H4 (cell line): ENCODE measurements at regions not wholly inside any gene's neighbourhood (a gene's known extent, or its start where the extent isn't known, plus 50 kb on each side); places are given as distances from the start of the nearest gene placed in this dataset.

Source experiments
- DNase-seq: peaks from one replicate; pipeline ENCODE4 v3.0.0-alpha.2; 2015; ENCODE audit warnings: low spot score

DNA sequence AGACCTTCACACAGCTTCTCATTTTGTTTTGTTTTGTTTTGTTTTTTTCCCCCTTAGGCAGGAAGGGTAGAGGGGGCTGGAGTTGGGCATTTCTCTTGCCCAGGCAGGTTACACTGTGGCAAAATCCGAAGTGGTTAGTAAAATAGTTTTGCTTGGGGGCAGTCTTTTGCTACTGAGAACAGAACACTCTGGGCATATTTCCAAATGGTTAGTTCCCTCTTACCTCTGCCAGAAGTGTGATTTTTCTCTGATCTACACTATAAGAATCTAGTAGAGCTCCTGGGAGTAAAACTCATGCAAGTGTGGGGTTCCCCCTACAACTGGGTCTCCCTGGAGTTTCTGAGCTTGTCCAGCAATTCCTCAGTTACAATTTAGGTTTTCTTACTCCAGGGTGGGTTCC, 61.7 kb downstream of the NPS start:
- DNase-seq, result no peak

GRCh38 chr10:127614484-127615017, 65.4 kb downstream of the NPS start:
- no peak for DNase-seq

GRCh38 chr10:127618797-127619196, 69.7 kb downstream of the NPS start:
- DNase-seq, result no peak

GRCh38 chr10:127619546-127620325, 70.6 kb downstream of the NPS start:
- no peak for DNase-seq

DNA sequence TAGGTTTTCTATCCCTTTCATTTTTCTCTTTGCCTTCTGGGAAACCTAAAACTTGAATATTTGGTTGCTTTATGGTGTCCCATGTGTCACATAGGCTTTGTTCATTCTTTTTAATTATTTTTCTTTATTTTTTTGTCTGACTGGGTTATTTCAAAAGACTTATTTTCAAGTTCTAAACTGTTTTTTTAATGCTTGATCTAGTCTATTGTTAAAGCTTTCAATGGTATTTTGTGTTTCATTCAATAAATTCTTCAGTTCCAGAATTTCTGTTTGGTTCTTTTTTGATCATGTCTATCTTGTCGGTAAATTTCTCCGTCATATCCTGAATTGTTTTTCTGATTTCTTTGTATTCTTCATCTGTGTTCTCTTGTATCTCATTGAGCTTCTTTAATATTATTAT, 86.8 kb downstream of the NPS start:
- no peak for DNase-seq

DNA sequence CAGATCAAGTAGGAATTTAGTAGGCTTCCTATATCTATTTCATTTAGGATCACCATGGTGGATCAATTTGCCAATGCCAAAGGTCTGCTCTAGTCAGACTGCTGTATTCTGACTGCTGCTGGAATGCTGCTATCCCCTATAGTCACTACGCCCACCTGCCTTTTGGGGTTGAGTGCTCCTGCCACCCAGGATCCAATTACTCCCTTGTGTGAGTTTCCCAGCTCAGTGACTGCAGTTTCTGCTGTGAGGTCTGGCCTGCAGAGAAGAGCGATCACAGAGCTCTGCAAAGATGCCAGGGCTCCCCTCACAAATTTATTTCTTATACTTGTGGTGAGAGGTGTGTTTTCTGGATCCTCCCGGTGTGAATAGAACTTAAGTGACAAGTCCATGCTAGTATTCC, 88.1 kb upstream of the FOXI2 start:
- no peak for DNase-seq

DNA sequence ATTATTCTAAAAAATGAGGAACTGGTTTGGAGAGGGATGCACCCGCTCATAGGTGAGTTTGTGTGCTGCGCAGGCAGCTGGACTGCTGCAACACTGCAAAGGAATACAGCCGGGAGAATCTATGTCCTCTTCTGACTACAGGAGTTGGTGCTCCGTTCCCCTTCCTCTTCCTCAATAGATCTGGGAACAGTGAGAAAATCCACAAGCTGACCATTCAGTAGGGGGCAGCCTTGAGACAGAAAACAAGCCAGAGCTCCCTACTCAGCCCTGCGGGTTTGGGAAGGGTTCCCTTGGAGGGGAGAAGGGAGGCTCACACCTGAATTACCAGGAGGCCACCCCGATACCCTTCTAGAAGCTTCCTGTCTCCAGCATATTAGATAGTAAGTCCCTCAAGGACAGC, 87.3 kb upstream of the FOXI2 start:
- DNase-seq, result peak; percentile 14

DNA sequence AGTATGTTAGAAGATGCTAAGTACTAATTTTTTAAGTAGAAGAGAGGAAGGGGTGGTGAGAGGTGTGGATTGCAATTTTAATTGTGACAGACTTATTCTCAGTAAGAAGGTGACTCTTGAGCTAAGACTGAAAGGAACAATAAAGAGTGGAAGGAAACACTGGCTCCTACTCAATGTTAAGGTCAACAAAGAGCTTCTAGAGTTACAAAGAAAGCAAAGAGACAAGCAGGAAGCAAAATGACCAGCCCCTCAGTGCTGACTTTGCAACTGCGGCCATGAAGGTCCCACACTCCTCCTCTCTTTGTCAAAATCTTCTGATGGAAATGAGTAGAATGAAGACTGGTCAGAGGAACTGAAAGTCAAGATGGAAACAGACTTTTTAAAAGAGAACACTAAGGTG, 79.9 kb upstream of the FOXI2 start:
- DNase-seq, result no peak

DNA sequence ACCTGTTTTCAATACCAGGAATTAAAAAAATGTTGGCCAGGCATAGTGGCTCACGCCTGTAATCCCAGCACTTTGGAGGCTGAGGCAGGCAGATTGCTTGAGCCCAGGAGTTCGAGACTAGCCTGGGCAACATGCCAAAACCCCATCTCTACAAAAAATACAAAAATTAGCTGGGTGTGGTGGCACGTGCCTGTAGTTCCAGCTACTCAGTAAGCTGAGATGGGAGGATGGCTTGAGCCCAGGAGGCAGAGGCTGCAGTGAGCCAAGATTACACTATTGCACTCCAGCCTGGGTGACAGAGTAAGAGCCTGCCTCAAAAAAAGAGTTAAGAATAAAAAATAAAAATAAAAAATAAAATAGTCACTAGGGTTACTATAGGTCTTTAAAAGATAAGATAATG, 60.6 kb upstream of the FOXI2 start:
- peak; percentile 30 for DNase-seq

- no peak for DNase-seq
These were observed 58.9 kb upstream of the FOXI2 start for GRCh38 chr10:127678091-127678490.

GRCh38 chr10:127679642-127680255, 57.2 kb upstream of the FOXI2 start:
- DNase-seq, result no peak
